GM21381 (cell line): ENCODE measurements at regions not wholly inside any gene's neighbourhood (a gene's known extent, or its start where the extent isn't known, plus 50 kb on each side); places are given as distances from the start of the nearest gene placed in this dataset.

ENCODE experiments used
- ATAC-seq: cut with Tn5 transposase; IDR thresholded peaks from one replicate; pipeline ENCODE4 v1.9.1; 2021; ENCODE audit warnings: mild to moderate bottlenecking, moderate library complexity; ENCODE audit not compliant: unreplicated experiment

GRCh38 chr10:33126742-33127141 lies 168.7 kb upstream of the ITGB1 start:
- no peak for ATAC-seq

GRCh38 chr10:33125522-33126517 lies 167.8 kb upstream of the ITGB1 start:
- no peak for ATAC-seq

DNA sequence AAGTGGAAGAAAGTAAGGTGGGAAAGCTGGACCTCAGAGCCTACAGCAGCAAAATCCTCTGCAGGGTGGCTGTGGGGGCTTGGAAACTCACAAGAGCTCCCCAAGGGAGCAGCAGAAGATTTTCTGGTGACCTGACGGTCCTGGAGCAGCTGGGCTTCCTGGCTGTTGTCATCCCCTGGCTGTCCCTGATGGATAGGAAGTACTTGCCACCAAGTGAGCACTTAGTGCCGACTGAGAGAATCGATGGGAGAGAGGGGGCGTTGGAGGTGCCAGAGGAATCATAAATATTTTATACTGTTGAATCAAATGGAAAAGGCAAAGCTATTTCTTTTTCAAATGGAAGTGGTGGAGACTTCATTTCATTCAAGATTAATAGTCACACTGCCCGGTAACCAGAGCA lies 167.1 kb upstream of the ITGB1 start:
- ATAC-seq = no peak

DNA sequence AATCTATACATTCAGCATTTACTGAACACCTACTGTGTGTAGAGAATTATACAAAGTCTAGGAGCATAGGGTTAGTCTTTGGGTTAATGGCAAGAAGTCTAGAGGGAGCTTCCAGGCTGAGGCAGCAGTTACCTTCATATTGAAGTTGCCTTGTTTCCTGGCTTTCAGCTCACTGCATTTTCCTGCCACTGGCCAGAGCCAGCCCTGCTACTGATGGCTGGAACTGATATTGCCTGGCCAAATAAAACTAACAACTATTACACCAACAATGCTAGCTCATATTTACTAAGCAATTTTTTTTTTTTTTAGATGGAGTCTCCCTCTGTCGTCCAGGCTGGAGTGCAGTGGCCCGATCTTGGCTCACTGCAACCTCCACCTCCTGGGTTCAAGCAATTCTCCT lies 165.7 kb upstream of the ITGB1 start:
- ATAC-seq = no peak

DNA sequence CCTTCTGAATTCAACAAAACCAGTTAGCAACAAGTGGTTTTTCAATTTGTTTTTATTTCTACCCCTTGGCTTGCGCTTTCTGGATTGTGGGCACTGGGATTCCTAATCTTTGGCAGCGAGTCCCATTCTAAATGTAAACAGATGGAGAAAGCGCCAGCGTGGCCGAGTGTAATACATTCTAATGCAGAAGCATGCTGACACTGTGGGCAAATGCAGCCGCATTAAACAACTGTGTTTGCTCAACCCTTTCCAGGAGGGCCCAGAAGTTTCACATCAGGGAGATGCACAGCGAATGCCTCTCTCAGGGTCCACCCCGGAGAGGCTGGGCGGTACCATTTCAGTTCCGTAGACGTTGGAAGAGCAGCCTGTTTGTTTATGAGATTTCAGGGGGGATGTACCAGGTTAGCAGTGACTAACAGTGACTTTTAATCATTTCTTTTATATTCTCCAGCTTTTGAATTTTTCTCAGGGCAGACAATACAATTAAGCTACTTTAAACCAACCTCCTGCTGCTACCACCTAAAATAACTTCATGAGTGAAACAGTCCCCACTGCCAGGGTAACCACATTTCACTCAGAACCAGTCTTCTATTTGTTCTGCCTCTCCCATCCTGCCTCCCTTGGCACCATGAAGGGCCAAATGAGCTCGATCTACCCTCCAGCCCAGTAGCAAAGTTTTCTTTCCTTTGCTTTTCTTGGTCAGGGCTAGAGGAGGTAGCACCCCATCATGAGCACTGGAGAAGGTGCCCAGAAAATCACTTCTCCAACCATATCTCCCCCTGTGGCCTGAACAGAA lies 164.2 kb upstream of the ITGB1 start:
- ATAC-seq = no peak

- no peak for ATAC-seq
Measured at GRCh38 chr10:33120700-33121099, 162.7 kb upstream of the ITGB1 start.

GRCh38 chr10:33120275-33120674 lies 162.2 kb upstream of the ITGB1 start:
- no peak for ATAC-seq

- ATAC-seq = no peak
Measured at GRCh38 chr10:33117816-33118215, 159.8 kb upstream of the ITGB1 start.

DNA sequence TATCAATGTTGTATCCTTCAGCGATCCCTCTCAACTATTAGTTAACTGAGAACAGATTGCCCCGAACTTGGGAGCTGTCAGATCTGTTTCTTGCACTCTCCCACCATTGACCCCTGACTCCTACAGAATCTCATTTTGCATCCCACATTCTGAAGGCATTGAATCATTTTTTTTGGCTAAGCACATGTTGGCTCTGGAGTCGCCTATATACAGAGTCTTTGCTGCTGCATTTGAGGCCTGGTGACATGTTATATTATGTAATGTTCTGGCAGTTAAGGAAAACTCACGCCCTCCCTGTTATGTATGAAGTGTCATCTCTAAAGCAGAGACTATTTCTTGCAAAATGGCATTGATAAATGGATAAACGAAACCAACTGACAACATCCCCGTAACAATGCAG lies 159.2 kb upstream of the ITGB1 start:
- ATAC-seq = no peak

- no peak for ATAC-seq
Measured at GRCh38 chr10:33115738-33116719, 158.0 kb upstream of the ITGB1 start.

DNA sequence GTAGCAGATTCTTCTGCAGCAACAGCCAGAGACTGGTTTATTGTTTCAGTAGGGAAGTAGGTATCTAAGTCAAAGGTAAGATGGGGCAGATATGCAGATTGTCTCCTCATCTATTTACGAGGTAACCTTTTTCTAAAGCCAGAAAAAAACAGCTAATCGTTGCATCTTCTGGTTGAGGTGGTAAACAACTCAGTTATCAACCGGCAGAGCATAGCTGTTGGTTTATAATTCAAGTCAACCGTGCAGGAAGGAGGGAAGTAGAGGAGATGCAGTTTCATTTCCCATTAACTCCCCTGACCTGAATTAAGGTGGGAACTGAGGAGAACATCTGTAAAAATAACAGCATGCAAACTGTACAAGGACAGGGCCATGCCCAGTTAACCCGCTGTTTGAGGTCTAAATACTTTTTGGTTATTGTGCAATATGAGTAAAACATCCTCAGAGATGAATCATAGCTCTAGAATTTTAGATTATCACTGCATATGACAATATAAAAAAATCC lies 156.5 kb upstream of the ITGB1 start:
- ATAC-seq = no peak

GRCh38 chr10:33113466-33113865 lies 155.4 kb upstream of the ITGB1 start:
- ATAC-seq = no peak

DNA sequence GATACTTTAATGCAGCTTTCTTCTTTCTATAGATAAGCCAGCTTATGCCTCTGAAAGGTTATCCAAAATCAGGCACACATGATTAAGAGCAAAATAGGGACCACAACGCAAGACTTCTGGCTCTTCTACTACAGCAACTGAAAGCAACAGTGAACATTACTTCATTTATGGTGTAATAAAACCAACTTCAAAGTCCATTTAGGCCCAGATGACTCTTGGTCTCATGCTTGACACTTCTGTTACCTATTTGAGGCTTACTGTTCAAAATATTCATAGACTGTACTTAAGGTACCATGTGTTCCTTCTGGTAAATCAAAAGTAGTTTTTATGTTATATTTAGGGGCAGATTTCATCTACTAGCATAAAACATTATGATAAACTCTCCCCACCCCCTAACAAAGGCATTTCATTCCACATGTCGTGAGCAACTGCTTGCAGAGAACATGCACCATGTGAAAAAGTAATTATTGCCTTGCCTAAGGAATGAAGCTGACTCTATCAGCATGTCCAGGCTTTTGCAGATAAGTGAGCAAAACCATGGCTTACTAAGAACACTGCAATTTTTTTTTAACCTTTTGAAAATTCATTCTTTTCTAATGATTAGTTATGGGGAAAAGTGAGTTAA lies 154.9 kb upstream of the ITGB1 start:
- no peak for ATAC-seq

DNA sequence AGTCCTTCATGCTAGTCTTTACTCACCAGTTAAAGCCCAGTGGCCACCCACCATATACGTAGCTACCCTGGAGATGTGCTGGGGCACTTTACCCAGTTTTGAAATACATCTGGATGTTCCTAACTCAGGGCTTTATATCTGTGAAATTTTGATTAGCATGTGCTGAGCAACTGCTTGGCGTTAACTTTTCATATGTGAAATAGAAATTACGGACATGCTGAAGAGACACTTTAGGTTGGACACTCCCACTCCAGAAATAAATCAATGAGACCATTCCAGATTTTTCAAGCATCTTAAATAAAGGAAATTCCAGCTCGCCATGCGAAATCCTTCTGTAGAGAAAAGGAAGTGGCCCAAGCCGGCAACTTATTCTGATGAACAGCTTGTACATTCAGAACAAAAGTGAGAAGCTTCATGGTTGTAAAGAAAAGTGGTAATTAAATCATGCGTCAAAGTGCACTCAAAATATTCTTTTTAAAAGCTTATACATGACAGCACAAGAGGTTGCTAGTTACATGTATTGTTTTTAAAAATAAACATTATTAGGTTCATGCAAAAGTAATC lies 153.5 kb upstream of the ITGB1 start:
- no peak for ATAC-seq

GRCh38 chr10:33109788-33110469 lies 151.9 kb upstream of the ITGB1 start:
- ATAC-seq = no peak

- no peak for ATAC-seq
Measured at GRCh38 chr10:33109384-33109783, 151.4 kb upstream of the ITGB1 start.

- no peak for ATAC-seq
Measured at GRCh38 chr10:33107953-33108352, 149.9 kb upstream of the ITGB1 start.

- no peak for ATAC-seq
Measured at GRCh38 chr10:33106767-33107166, 148.7 kb upstream of the ITGB1 start.

DNA sequence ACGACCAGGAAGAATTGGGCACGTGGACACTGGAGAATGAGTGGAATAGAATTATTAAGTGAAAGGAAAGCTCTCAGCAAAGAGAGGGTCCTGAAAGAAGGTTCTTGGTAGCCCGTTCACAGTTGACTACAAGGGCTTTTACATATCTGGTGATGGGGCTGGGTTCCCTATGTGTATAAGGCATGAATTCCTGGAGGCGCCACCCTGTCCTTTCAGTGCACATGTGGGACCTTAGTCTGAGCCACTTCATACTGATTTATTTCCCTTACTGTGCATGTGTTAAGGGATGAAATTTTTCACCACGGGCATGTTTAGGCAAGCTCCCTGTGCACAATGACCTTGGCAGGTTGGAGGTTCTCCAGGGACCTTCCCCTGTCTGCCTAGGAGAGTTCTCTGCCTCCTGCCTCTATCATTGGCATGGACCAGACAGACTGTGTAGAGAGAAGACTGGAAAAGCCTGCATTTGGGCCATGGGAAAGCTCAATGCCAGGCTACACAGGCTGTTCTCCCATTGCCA lies 145.9 kb upstream of the ITGB1 start:
- ATAC-seq = no peak
